Esophagus muscularis mucosa (tissue), 4 donors: ENCODE measurements at regions not wholly inside any gene's neighbourhood (a gene's known extent, or its start where the extent isn't known, plus 50 kb on each side); places are given as distances from the start of the nearest gene placed in this dataset.

Experiments
- DNase-seq: peaks from one replicate; pipeline ENCODE4 v3.0.0-alpha.2; 2017; ENCODE audit errors: extremely low spot score
- H3K27ac ChIP-seq, 4 donors: fragments of 200-600 bp; sonication (generic); replicated peaks in 1 of 4; 1 replicate in 3 of 4; 2 replicates in 1 of 4; pipeline ENCODE4 v1.5.1; 2016 to 2019; ENCODE audit warnings: mild to moderate bottlenecking in 1 of 4
- H3K27me3 ChIP-seq, 4 donors: fragments of 200-600 bp; sonication (generic); one replicate each; pipeline versions ENCODE4 v1.5.1 to v1.6.0; 2016 to 2019
- H3K36me3 ChIP-seq, 4 donors: fragments of 200-600 bp; sonication (generic); one replicate each; pipeline ENCODE4 v1.5.1; 2016 to 2019
- H3K4me1 ChIP-seq, 4 donors: fragments of 200-600 bp; sonication (generic); one replicate each; pipeline ENCODE4 v1.5.1; 2016 to 2019
- H3K4me3 ChIP-seq, 4 donors: fragments of 200-600 bp; sonication (generic); 1 replicate in 2 of 4; 2 replicates in 2 of 4; pipeline ENCODE4 v1.5.1; 2016 to 2019; ENCODE audit warnings: mild to moderate bottlenecking in 4 of 4, moderate library complexity in 1 of 4
- H3K9me3 ChIP-seq, 4 donors: fragments of 200-600 bp; sonication (generic); 1 replicate in 3 of 4; 2 replicates in 1 of 4; pipeline ENCODE4 v1.5.1; 2016 to 2019
- CTCF ChIP-seq, 3 experiments: fragments of 200-600 bp in 2 of 3; fragments of 450-650 bp in 1 of 3; sonication (generic) in 2 of 3; IDR thresholded peaks; one replicate each; pipeline ENCODE4 v1.5.1; 2017 to 2019; ENCODE audit warnings: antibody characterized with exemption in 3 of 3, mild to moderate bottlenecking in 2 of 3, moderate library complexity in 1 of 3
- EP300 ChIP-seq: sonication (generic); formaldehyde crosslinking; IDR thresholded peaks from one replicate; pipeline ENCODE4 v1.6.1; 2017; ENCODE audit warnings: antibody characterized with exemption
- POLR2A ChIP-seq: fragments of 450-650 bp; IDR thresholded peaks from one replicate; pipeline ENCODE4 v1.6.1; 2017; ENCODE audit warnings: antibody characterized with exemption, moderate library complexity, mild to moderate bottlenecking, low read depth
- POLR2AphosphoS5 ChIP-seq, 2 donors: sonication (generic); formaldehyde crosslinking; IDR thresholded peaks; one replicate each; pipeline ENCODE4 v1.6.1; 2017; ENCODE audit warnings: antibody characterized with exemption in 2 of 2
- WGBS: methylation state at CpG from one replicate; pipeline ENCODE4 v1.1.5; 2018; 5-methylcytosine and 5-hydroxymethylcytosine counted together
- intact Hi-C: fragments of 100-400 bp; cut with DNase I; formaldehyde crosslinking; loops from one replicate; pipeline ENCODE4 v1.15.1; 2023

GRCh38 chr3:168161696-168162095 lies 66.0 kb upstream of the GOLIM4 start:
- TF ChIP-seq POLR2AphosphoS5 (IDR thresholded peaks at IDR 0.05) (no peak), EP300 (no peak), CTCF (IDR thresholded peaks at IDR 0.05) (no peak), POLR2A (no peak)
- intact Hi-C loops: loop anchor here (2.0 kb wide), 1 partner anchor 65 kb away; no protein-coding TSS in a partner anchor
- no peak for DNase-seq
- H3K36me3 ChIP-seq: no peaks in the 10 kb centered on the region
- H3K4me3 ChIP-seq: no peak overlapping the region
- no peaks in the 10 kb centered on the region for H3K9me3 ChIP-seq
- peaks cover 0 to 24% (median 14%) of the 10 kb centered on the region in 4 donors for H3K4me1 ChIP-seq
- 37% methylated on average over 4 of the region's 4 CpGs for WGBS
- H3K27ac ChIP-seq: peak overlapping the region in 3 of 4 donors; percentile 18 to 46 (median 30)
- no peaks in the 10 kb centered on the region for H3K27me3 ChIP-seq

GRCh38 chr3:168157903-168158302 lies 62.2 kb upstream of the GOLIM4 start:
- H3K4me1 ChIP-seq: peaks cover 0 to 19% (median 12%) of the 10 kb centered on the region in 4 donors
- no peak overlapping the region for H3K4me3 ChIP-seq
- DNase-seq: no peak
- TF ChIP-seq POLR2A (no peak), POLR2AphosphoS5 (IDR thresholded peaks at IDR 0.05) (no peak), CTCF (IDR thresholded peaks at IDR 0.05) (no peak), EP300 (no peak)
- H3K36me3 ChIP-seq: no peaks in the 10 kb centered on the region
- no peaks in the 10 kb centered on the region for H3K27me3 ChIP-seq
- intact Hi-C loops: no loop called here
- H3K9me3 ChIP-seq: peaks cover 0 to 3% (median 1%) of the 10 kb centered on the region in 4 donors
- H3K27ac ChIP-seq: no peak overlapping the region
- 97% methylated on average over 2 of the region's 2 CpGs for WGBS

GRCh38 chr3:168157099-168157700 lies 61.5 kb upstream of the GOLIM4 start:
- no peak for DNase-seq
- Histone ChIP-seq H3K4me3 (no peak overlapping the region), H3K9me3 (peaks cover 0 to 10% (median 7%) of the 10 kb centered on the region in 4 donors), H3K27me3 (no peaks in the 10 kb centered on the region), H3K4me1 (peaks cover 0 to 13% (median 11%) of the 10 kb centered on the region in 4 donors), H3K36me3 (no peaks in the 10 kb centered on the region), H3K27ac (no peak overlapping the region)
- intact Hi-C loops: no loop called here
- TF ChIP-seq POLR2AphosphoS5 (IDR thresholded peaks at IDR 0.05): no peak
- TF ChIP-seq POLR2A: no peak
- TF ChIP-seq CTCF (IDR thresholded peaks at IDR 0.05): no peak
- no peak for TF ChIP-seq EP300
- WGBS: 91% methylated on average over 2 of the region's 2 CpGs

GRCh38 chr3:168156479-168156878 lies 60.8 kb upstream of the GOLIM4 start:
- Histone ChIP-seq H3K9me3 (peaks cover 0 to 13% (median 11%) of the 10 kb centered on the region in 4 donors), H3K4me3 (no peak overlapping the region), H3K4me1 (peaks cover 0 to 6% (median 4%) of the 10 kb centered on the region in 4 donors), H3K27ac (no peak overlapping the region), H3K27me3 (no peaks in the 10 kb centered on the region), H3K36me3 (no peaks in the 10 kb centered on the region)
- intact Hi-C loops: no loop called here
- TF ChIP-seq CTCF (IDR thresholded peaks at IDR 0.05) (no peak), EP300 (no peak), POLR2A (no peak), POLR2AphosphoS5 (IDR thresholded peaks at IDR 0.05) (no peak)
- DNase-seq: no peak
- WGBS: 64% methylated on average over 6 of the region's 6 CpGs

- H3K27ac ChIP-seq: no peak overlapping the region
- DNase-seq: no peak
- no peaks in the 10 kb centered on the region for H3K36me3 ChIP-seq
- intact Hi-C loops: no loop called here
- H3K4me3 ChIP-seq: no peak overlapping the region
- no peaks in the 10 kb centered on the region for H3K4me1 ChIP-seq
- H3K27me3 ChIP-seq: no peaks in the 10 kb centered on the region
- H3K9me3 ChIP-seq: peaks cover 0 to 13% (median 11%) of the 10 kb centered on the region in 4 donors
- TF ChIP-seq POLR2A (no peak), EP300 (no peak), CTCF (IDR thresholded peaks at IDR 0.05) (no peak), POLR2AphosphoS5 (IDR thresholded peaks at IDR 0.05) (no peak)
Observed at GRCh38 chr3:168155303-168155702, 59.6 kb upstream of the GOLIM4 start.
